Osteocyte (in vitro differentiated cells): ENCODE measurements at regions not wholly inside any gene's neighbourhood (a gene's known extent, or its start where the extent isn't known, plus 50 kb on each side); places are given as distances from the start of the nearest gene placed in this dataset.

Source experiments
- DNase-seq: peaks from one replicate; pipeline ENCODE4 v3.0.0; 2021; ENCODE audit warnings: mixed read lengths; ENCODE audit not compliant: unreplicated experiment; ENCODE audit errors: extremely low spot score
- H3K27ac Mint-ChIP-seq: one replicate; pipeline ENCODE4 v1.8.0; 2021; ENCODE audit warnings: mild to moderate bottlenecking, mixed read lengths; ENCODE audit not compliant: unreplicated experiment
- H3K27me3 Mint-ChIP-seq: one replicate; pipeline ENCODE4 v1.8.0; 2021; ENCODE audit warnings: mixed read lengths; ENCODE audit not compliant: unreplicated experiment
- H3K36me3 Mint-ChIP-seq: one replicate; pipeline ENCODE4 v1.8.0; 2021; ENCODE audit warnings: mixed read lengths; ENCODE audit not compliant: unreplicated experiment
- H3K4me1 Mint-ChIP-seq: one replicate; pipeline ENCODE4 v1.8.0; 2021; ENCODE audit warnings: mixed read lengths; ENCODE audit not compliant: unreplicated experiment
- H3K4me3 Mint-ChIP-seq: one replicate; pipeline ENCODE4 v1.8.0; 2021; ENCODE audit warnings: mild to moderate bottlenecking, moderate library complexity, mixed read lengths; ENCODE audit not compliant: unreplicated experiment
- H3K9me3 Mint-ChIP-seq: one replicate; pipeline ENCODE4 v1.8.0; 2021; ENCODE audit warnings: mixed read lengths; ENCODE audit not compliant: unreplicated experiment
- TF ChIP-seq, protein P1 (sequence below): fragments of 200-600 bp; sonication (generic); IDR thresholded peaks from 2 replicates; pipeline ENCODE4 v1.5.0; 2021; ENCODE audit warnings: antibody characterized with exemption, mild to moderate bottlenecking, moderate library complexity

DNA sequence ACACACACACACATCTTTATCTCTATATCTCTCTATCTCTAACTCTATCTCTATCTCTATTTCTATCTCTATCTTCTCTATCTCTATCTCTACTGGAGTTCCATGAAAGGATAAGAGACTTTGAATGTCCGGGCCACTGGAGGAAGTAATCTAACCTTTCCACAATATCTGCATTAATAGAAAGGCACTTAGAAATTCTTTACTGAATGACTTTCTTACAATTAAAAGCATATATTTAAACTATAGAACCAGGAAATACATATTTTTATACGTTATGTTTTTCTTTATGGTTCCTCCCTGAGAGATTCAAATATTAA is 234.9 kb downstream of the TRIB2 start:
- Mint-ChIP-seq H3K36me3 (no peaks in the 10 kb centered on the region), H3K27ac (peak overlapping the region; percentile 85), H3K4me3 (peak overlapping the region; percentile 67), H3K9me3 (no peaks in the 10 kb centered on the region), H3K4me1 (peaks cover 53% of the 10 kb centered on the region), H3K27me3 (no peaks in the 10 kb centered on the region)
- no peak for DNase-seq
- TF ChIP-seq, protein P1, sequence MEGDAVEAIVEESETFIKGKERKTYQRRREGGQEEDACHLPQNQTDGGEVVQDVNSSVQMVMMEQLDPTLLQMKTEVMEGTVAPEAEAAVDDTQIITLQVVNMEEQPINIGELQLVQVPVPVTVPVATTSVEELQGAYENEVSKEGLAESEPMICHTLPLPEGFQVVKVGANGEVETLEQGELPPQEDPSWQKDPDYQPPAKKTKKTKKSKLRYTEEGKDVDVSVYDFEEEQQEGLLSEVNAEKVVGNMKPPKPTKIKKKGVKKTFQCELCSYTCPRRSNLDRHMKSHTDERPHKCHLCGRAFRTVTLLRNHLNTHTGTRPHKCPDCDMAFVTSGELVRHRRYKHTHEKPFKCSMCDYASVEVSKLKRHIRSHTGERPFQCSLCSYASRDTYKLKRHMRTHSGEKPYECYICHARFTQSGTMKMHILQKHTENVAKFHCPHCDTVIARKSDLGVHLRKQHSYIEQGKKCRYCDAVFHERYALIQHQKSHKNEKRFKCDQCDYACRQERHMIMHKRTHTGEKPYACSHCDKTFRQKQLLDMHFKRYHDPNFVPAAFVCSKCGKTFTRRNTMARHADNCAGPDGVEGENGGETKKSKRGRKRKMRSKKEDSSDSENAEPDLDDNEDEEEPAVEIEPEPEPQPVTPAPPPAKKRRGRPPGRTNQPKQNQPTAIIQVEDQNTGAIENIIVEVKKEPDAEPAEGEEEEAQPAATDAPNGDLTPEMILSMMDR: no peak

DNA sequence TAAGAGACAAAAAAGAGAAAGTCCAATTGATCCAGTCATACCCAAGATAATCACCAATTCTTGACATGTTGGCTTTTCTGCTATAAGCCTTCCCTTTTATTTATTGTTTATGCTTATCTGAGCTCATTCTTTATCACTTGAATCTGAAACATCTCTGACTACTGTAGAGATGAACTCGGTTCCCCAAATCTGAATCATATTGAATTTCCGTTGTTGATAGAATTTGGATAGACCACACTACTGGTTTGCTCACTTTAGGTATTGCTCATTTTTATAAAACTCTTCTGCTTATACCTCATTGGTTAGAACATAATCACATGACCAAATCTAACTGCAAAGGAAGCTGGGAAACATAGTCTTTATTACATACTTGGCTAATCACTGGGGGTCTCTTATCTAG is 236.9 kb downstream of the TRIB2 start:
- Mint-ChIP-seq H3K36me3 (no peaks in the 10 kb centered on the region), H3K4me3 (no peak overlapping the region)

DNA sequence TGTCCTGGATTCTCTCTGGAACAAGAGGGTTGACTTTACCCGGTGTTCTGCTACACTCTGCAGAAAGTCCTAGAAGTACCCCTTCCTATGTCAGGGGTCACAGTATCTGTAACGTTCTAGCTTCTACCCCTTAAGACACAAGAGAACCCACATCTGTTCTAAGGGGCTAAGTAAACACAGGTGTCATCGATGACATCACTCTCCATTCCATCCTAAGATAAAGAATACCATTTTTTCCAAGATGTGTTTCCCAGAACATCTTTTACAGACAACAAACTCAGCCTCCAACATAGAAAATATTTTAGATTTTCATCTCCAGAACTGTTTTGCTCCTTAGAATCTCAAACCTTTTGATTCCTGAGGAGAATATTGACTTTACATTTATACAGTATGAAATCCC is 239.1 kb downstream of the TRIB2 start:
- peaks cover 13% of the 10 kb centered on the region for H3K9me3 Mint-ChIP-seq
- no peaks in the 10 kb centered on the region for H3K27me3 Mint-ChIP-seq
- no peak overlapping the region for H3K27ac Mint-ChIP-seq
- DNase-seq: no peak
- H3K4me1 Mint-ChIP-seq: peaks cover 28% of the 10 kb centered on the region
- no peak overlapping the region for H3K4me3 Mint-ChIP-seq
- TF ChIP-seq, protein P1: no peak
- peaks cover 6% of the 10 kb centered on the region for H3K36me3 Mint-ChIP-seq

More for the DNA sequence above, 236.9 kb downstream of the TRIB2 start:
- no peaks in the 10 kb centered on the region for H3K27me3 Mint-ChIP-seq
- no peaks in the 10 kb centered on the region for H3K9me3 Mint-ChIP-seq
- peaks cover 46% of the 10 kb centered on the region for H3K4me1 Mint-ChIP-seq
- DNase-seq: no peak
- no peak overlapping the region for H3K27ac Mint-ChIP-seq
- TF ChIP-seq, protein P1: no peak

DNA sequence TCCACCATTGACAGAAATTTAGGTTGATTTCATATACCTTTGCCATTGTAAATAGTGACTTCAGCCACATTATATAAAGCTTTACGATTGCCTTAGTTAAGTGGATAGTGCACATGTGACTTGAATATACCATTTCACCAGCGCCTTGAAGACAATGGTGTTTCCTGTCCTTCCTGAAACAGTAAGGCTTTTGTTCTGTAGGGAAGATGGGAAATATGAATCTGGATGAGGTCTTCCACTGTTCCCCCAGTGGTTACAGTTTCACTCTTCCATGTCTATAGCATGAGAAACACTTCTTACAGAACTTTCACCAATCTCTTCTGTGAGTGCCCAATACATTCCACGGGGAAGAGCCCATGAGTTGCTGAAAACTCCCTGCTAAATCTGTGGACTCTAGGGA is 240.5 kb downstream of the TRIB2 start:
- H3K36me3 Mint-ChIP-seq: peaks cover 6% of the 10 kb centered on the region
- DNase-seq: no peak
- peaks cover 15% of the 10 kb centered on the region for H3K4me1 Mint-ChIP-seq
- H3K4me3 Mint-ChIP-seq: no peak overlapping the region
- TF ChIP-seq, protein P1: no peak
- H3K27me3 Mint-ChIP-seq: no peaks in the 10 kb centered on the region
- H3K9me3 Mint-ChIP-seq: peaks cover 13% of the 10 kb centered on the region
- H3K27ac Mint-ChIP-seq: no peak overlapping the region

DNA sequence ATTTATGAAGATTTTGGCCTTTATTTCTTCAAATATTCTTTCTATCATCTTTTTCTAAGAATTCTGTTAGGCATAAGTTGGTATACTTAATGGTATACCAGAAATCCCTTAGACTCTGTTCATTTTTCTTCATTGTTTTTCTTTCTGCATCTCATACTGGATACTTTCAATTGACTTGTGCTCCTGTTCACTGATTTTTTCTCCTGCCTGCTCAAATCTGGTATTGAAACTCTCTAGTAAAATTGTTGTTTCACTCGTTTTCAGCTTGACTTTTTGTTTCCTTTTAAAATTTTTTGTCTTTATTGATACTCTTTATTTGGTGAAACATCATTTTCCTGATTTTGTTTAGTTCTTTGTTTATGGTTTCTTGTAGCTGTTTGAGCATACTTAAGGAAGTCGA is 243.2 kb downstream of the TRIB2 start:
- TF ChIP-seq, protein P1: no peak
- Mint-ChIP-seq H3K9me3 (peaks cover 13% of the 10 kb centered on the region), H3K36me3 (peaks cover 6% of the 10 kb centered on the region), H3K4me3 (no peak overlapping the region), H3K27me3 (no peaks in the 10 kb centered on the region), H3K4me1 (peaks cover 6% of the 10 kb centered on the region), H3K27ac (no peak overlapping the region)
- no peak for DNase-seq
